ENCODE measurements at regions not wholly inside any gene's neighbourhood (a gene's known extent, or its start where the extent isn't known, plus 50 kb on each side); places are given as distances from the start of the nearest gene placed in this dataset.

DNA sequence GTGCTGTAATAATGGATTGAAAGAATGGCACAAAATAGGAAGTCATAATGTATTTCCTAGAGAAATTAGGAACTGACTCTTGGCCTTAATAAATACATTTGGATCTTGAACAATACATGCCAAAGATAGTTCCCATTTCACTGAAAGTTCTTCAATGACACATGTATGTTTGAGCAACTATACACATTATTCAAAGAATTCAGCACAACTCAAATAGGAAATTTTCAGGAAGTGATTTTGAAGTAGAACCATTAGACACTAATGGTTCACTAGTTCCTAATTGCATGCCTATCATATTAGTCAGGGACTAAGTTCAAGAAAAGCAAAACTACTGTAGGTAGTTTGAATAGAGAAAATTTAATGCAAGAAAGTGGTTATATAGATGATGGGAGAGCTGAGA is 404.7 kb downstream of the LMO4 start:
- intact Hi-C loops (cut with micrococcal nuclease; ENCODE audit: unreplicated experiment) = no loop called here
- Histone ChIP-seq H3K9me3 (ENCODE audit: low read depth, low read length, poor library complexity, severe bottlenecking) (no peaks in the 10 kb centered on the region), H3K36me3 (ENCODE audit: insufficient read depth, low read length, poor library complexity, severe bottlenecking) (no peaks in the 10 kb centered on the region), H3K27ac (ENCODE audit: low read depth, low read length, poor library complexity, severe bottlenecking) (no peak overlapping the region), H3K4me1 (ENCODE audit: insufficient read depth, low read length, poor library complexity, severe bottlenecking) (no peaks in the 10 kb centered on the region), H3K27me3 (replicated peaks; ENCODE audit: insufficient read depth, low read depth, low read length, poor library complexity) (no peaks in the 10 kb centered on the region), H3K4me3 (ENCODE audit: low read depth, low read length, poor library complexity, severe bottlenecking) (no peak overlapping the region)
- peak; percentile 47 for DNase-seq (ENCODE audit: low spot score)
- ChIA-PET CTCF (no interaction called here), POLR2A (ENCODE audit: low non-redundant PET) (no interaction called here)
- TF ChIP-seq, protein P1, sequence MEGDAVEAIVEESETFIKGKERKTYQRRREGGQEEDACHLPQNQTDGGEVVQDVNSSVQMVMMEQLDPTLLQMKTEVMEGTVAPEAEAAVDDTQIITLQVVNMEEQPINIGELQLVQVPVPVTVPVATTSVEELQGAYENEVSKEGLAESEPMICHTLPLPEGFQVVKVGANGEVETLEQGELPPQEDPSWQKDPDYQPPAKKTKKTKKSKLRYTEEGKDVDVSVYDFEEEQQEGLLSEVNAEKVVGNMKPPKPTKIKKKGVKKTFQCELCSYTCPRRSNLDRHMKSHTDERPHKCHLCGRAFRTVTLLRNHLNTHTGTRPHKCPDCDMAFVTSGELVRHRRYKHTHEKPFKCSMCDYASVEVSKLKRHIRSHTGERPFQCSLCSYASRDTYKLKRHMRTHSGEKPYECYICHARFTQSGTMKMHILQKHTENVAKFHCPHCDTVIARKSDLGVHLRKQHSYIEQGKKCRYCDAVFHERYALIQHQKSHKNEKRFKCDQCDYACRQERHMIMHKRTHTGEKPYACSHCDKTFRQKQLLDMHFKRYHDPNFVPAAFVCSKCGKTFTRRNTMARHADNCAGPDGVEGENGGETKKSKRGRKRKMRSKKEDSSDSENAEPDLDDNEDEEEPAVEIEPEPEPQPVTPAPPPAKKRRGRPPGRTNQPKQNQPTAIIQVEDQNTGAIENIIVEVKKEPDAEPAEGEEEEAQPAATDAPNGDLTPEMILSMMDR (conservative IDR thresholded peaks at IDR 0.05; ENCODE audit: low read depth, low read length) = no peak
- no peak for TF ChIP-seq EZH2 (IDR thresholded peaks at IDR 0.05; ENCODE audit: borderline replicate concordance, low read depth, low read length, poor library complexity, severe bottlenecking)
- no TSS peak for BruUV-seq (replicated peaks)

DNA sequence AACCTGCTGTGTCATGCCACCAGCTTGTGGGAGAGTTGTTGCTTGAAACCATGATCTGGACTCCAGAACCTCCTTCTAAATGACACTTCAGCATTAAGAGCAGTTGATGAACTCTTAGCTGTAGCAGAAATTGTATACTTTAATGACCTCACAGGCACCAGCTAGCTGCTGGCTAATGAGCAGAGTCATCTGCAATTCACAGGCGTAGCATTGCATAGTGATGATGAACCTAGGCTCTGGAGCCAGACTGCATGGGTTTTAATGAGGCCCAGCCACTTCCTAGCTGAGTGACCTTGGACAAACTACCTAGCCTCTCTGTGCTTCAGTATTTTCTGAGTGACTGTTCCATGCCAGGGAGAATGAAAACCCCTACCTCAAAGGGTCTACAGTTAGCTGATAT is 407.1 kb downstream of the LMO4 start:
- no peaks in the 10 kb centered on the region for H3K36me3 ChIP-seq (ENCODE audit: insufficient read depth, low read length, poor library complexity, severe bottlenecking)
- H3K4me3 ChIP-seq (ENCODE audit: low read depth, low read length, poor library complexity, severe bottlenecking) = no peak overlapping the region
- H3K4me1 ChIP-seq (ENCODE audit: insufficient read depth, low read length, poor library complexity, severe bottlenecking) = peaks cover 10% of the 10 kb centered on the region
- no peak for DNase-seq (ENCODE audit: low spot score)
- no peaks in the 10 kb centered on the region for H3K9me3 ChIP-seq (ENCODE audit: low read depth, low read length, poor library complexity, severe bottlenecking)
- intact Hi-C loops (cut with micrococcal nuclease; ENCODE audit: unreplicated experiment) = no loop called here
- CTCF ChIA-PET = no interaction called here
- no peaks in the 10 kb centered on the region for H3K27me3 ChIP-seq (replicated peaks; ENCODE audit: insufficient read depth, low read depth, low read length, poor library complexity)
- POLR2A ChIA-PET (ENCODE audit: low non-redundant PET) = no interaction called here
- H3K27ac ChIP-seq (ENCODE audit: low read depth, low read length, poor library complexity, severe bottlenecking) = no peak overlapping the region
- no TSS peak for BruUV-seq (replicated peaks)
- TF ChIP-seq, protein P1 (conservative IDR thresholded peaks at IDR 0.05; ENCODE audit: low read depth, low read length) = no peak
- no peak for TF ChIP-seq EZH2 (IDR thresholded peaks at IDR 0.05; ENCODE audit: borderline replicate concordance, low read depth, low read length, poor library complexity, severe bottlenecking)

DNA sequence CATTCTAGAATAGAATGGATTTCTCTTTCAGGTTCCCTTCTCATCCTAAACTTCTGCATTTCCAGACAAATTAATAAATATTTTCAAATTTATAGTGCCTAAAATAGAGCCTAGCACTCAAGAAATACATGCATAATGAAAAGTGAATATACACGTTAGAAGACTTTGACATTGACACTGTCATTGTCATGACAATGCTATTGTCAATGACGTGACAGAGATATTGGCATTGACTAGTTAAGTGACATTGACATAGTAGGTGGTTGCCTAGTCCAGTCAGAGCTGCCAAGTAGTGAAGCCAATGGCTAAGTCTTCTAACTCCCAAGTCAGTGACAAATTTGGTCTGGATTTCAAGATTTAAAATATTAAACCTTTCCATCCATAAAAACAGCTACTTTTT is 410.5 kb downstream of the LMO4 start:
- CTCF ChIA-PET = no interaction called here
- Histone ChIP-seq H3K27me3 (replicated peaks; ENCODE audit: insufficient read depth, low read depth, low read length, poor library complexity) (no peaks in the 10 kb centered on the region), H3K27ac (ENCODE audit: low read depth, low read length, poor library complexity, severe bottlenecking) (no peak overlapping the region), H3K9me3 (ENCODE audit: low read depth, low read length, poor library complexity, severe bottlenecking) (no peaks in the 10 kb centered on the region), H3K36me3 (ENCODE audit: insufficient read depth, low read length, poor library complexity, severe bottlenecking) (no peaks in the 10 kb centered on the region), H3K4me1 (ENCODE audit: insufficient read depth, low read length, poor library complexity, severe bottlenecking) (peaks cover 16% of the 10 kb centered on the region), H3K4me3 (ENCODE audit: low read depth, low read length, poor library complexity, severe bottlenecking) (no peak overlapping the region)
- POLR2A ChIA-PET (ENCODE audit: low non-redundant PET) = no interaction called here
- BruUV-seq (replicated peaks) = no TSS peak
- TF ChIP-seq EZH2 (IDR thresholded peaks at IDR 0.05; ENCODE audit: borderline replicate concordance, low read depth, low read length, poor library complexity, severe bottlenecking) = no peak
- TF ChIP-seq, protein P1 (conservative IDR thresholded peaks at IDR 0.05; ENCODE audit: low read depth, low read length) = no peak
- no peak for DNase-seq (ENCODE audit: low spot score)
- intact Hi-C loops (cut with micrococcal nuclease; ENCODE audit: unreplicated experiment) = no loop called here

Measured in A673 (cell line).